NCI-H1417 (cell line): ENCODE measurements at regions not wholly inside any gene's neighbourhood (a gene's known extent, or its start where the extent isn't known, plus 50 kb on each side); places are given as distances from the start of the nearest gene placed in this dataset.
"Not testable (repeated sequence)": the region's sequence is repeated elsewhere in the genome, so short reads cannot be mapped to it uniquely, and the experiment has no call there.

Source experiments
- DNase-seq, 3 experiments: peaks; one replicate each; lab custom pipeline; 2025; lab: John Stamatoyannopoulos, UW

GRCh38 chr4:11701966-11702725 is 273.5 kb upstream of the HS3ST1 start:
- DNase-seq, result no peak

GRCh38 chr4:11700751-11701226 is 272.1 kb upstream of the HS3ST1 start:
- no peak for DNase-seq

GRCh38 chr4:11698846-11699590 is 270.3 kb upstream of the HS3ST1 start:
- DNase-seq, result peak in 2 of 3 experiments; percentile 33 to 79

- DNase-seq, result no peak
Observed at GRCh38 chr4:11698033-11698432, 269.3 kb upstream of the HS3ST1 start.

DNA sequence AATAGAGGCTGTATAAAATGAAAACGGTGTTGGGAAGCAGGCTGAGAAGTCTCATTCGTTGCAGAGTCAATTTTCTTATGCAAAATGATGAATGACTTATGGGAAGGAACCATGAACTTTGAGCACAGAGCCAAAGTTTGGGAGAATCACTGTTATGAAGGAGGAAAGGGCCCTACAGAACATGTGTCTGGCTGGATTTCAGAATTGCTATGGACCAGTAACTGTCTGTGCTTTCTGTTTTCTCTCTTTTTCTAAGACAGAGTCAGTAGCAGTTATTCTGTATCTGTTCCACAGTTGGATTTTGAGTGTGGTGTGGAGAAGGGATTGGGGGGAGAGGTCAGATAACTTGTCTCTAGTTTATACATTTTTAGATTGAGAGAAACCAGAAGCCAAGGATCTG is 265.0 kb upstream of the HS3ST1 start:
- DNase-seq, result no peak

- no peak for DNase-seq
Observed at GRCh38 chr4:11691236-11691635, 262.5 kb upstream of the HS3ST1 start.

- no peak for DNase-seq
Observed at GRCh38 chr4:11687727-11688126, 259.0 kb upstream of the HS3ST1 start.

GRCh38 chr4:11685481-11685880 is 256.8 kb upstream of the HS3ST1 start:
- no peak for DNase-seq

DNA sequence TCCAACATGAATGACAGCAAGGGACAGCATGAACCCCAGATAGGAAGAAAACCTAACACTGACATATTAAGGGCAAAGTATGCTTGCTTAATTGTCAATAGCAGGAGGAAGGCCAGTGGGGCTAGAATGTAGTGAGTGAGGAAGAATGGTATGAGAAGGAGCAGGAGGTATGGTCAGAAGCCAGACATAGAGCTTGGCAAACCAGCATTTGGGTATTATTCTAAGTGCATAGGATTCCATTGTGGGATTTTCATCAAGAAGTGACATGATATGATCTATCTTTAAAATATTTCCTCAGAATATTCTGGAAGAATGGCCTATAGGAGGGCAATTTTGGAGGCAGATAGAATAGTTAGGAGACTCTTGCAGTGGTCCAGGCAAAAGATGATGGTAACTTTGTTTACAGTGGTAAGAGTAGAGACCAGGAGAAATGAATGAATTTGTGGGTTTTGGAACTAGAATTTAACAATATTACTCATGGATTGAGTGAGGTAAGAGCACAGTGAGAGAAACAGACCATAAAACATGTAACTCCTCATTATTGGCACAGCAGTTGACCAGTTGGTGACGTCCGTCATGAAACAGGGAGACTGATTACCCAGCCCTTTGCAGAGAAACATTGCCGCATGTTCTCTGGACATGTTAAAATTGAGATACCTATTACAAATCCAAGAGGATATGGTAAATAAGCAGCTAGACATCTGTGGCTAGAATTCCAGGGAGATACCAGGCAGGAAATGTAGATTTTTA is 246.5 kb upstream of the HS3ST1 start:
- no peak for DNase-seq

GRCh38 chr4:11670304-11670703 is 241.6 kb upstream of the HS3ST1 start:
- DNase-seq, result peak in 2 of 3 experiments; percentile 4 to 35

DNA sequence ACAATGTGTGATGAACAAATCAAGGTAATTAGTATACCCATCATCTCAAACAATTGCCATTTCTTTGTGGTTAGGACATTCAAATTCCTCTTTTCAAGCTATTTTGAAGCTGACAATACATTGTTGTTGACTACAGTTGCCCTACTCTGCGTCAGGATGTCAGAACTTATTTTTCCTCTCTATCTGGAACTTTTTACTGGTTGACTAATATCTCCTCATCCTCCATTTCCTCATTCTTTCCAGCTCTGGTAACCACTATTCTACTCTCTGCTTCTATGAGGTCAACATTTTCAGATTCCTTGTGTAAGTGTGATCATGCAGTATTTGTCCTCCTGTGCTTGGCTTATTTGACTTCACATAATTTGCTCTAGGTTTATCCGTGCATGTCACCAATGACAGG is 240.5 kb upstream of the HS3ST1 start:
- no peak for DNase-seq

GRCh38 chr4:11663114-11663513 is 234.4 kb upstream of the HS3ST1 start:
- no peak for DNase-seq

DNA sequence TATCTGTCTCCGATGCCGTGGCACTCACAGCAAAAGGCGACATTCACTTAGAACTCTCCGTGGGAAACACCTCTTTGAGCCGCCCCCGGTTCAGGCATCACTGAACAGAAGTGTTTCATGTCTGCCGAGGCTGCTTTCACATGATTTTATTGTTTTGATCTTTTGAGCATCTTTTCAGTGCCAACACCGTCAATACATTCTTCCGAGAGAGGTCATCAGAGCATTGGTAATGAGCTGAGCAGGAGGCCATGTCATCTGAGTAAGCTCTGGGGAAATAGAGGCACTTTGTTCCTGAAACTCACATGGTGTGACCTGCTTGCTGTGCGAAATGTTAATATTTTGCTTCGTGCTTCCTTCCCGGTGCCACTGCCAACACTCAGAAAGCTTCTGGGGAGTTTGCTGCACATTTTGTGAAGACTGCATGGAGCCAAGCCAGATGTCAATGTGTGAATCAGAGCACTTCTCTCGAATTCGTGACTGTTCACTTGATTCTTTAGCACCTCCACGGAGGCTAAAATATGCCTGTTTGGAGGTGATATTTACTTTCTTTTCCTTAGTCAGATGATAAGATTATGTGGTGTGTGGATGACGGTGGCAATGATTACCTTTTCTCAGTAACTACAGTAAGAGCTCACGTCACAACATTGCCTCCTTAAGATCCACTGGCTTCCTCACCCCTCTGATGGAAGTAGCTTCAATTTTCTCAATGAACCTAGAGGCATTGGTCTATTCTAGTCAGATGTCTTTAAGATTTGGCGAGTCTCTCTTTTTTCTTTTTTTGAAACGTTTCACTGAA is 222.3 kb upstream of the HS3ST1 start:
- no peak for DNase-seq

- DNase-seq, result no peak
Observed at GRCh38 chr4:11647433-11647832, 218.7 kb upstream of the HS3ST1 start.

GRCh38 chr4:11643081-11643480 is 214.4 kb upstream of the HS3ST1 start:
- DNase-seq, result not testable (repeated sequence)

DNA sequence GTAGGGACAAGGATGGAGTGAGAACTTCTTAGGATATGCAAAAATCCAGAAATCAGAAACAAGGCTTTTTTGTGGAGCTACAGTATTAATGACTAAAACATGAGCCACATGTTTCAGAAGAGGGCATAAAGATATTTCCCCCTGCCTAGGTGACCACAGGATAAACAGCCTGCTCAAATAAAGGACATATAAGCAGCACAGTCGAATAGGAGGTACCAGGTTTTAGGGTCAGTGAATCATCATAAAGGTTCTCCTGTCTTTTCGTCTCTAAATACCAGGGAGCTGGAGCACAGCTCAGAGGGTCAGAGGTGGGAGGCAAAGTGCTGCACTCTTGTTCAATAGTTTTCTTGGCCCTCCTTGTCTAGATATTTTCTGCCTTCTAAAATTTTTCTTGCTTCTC is 211.9 kb upstream of the HS3ST1 start:
- DNase-seq, result no peak

DNA sequence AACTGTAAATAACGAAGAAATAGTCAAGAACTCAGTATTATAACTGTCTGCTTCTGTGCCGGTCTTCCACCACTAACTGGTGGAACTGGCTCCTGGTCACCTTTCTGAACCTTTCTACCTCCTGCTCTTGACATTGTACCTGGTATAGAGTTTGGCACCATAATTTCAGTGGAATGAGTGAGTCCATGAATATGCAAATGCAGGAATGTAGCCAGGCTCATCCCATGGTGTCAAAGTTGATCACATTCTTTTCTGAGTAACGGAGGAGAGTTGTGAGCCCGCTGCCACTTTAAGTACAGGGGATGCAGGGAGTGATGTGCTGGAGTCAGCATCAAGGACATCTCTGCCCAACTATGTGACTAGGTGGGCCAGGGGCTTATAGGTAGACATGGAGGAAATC is 207.9 kb upstream of the HS3ST1 start:
- DNase-seq, result no peak

DNA sequence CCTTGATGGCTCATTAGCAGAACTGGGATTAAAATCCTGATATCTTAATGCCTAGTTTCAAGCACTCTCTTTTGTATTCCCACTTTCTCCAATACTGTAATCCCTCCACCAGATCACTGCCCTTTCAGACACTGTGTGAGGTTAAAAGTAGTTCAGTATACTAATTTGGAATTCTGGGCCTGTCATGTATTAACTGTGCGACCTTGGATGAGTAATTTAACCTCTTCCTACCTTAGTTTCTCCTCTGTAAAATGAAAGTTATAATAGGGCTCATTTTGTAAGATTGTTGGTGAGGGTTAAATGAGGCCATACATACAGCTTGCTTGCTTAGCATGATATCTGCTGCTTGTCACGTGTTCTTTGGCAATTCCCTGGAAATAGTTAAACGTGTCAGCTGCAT is 207.3 kb upstream of the HS3ST1 start:
- no peak for DNase-seq

GRCh38 chr4:11635342-11635741 is 206.6 kb upstream of the HS3ST1 start:
- no peak for DNase-seq

- no peak for DNase-seq
Observed at GRCh38 chr4:11634283-11634682, 205.6 kb upstream of the HS3ST1 start.

GRCh38 chr4:11633430-11633829 is 204.7 kb upstream of the HS3ST1 start:
- DNase-seq, result no peak

GRCh38 chr4:11632483-11632882 is 203.8 kb upstream of the HS3ST1 start:
- DNase-seq, result peak in 1 of 3 experiments; percentile 42
